RWPE1 (cell line): ENCODE measurements at regions not wholly inside any gene's neighbourhood (a gene's known extent, or its start where the extent isn't known, plus 50 kb on each side); places are given as distances from the start of the nearest gene placed in this dataset.
"Not testable (repeated sequence)": the region's sequence is repeated elsewhere in the genome, so short reads cannot be mapped to it uniquely, and the experiment has no call there.

Experiments
- CTCF ChIA-PET: fragments of 350-600 bp; sonication (Branson Sonifier 250); formaldehyde crosslinking; extraction: SDS; loops from one replicate; lab custom pipeline; 2021; lab: Yijun Ruan, JAX
- POLR2A ChIA-PET: fragments of 400-600 bp; formaldehyde crosslinking; extraction: SDS; loops from one replicate; lab custom pipeline; 2020; ENCODE audit warnings: antibody characterized with exemption; ENCODE audit not compliant: low non-redundant PET; lab: Yijun Ruan, JAX
- DNase-seq: peaks from one replicate; pipeline ENCODE4 v3.0.0; 2012; ENCODE audit warnings: low spot score
- H3K27ac ChIP-seq: fragments of 450-650 bp; 2 replicates; pipeline ENCODE4 v1.5.1; 2017
- TF ChIP-seq, protein P1 (sequence below): fragments of 450-650 bp; conservative IDR thresholded peaks from 2 replicates; pipeline ENCODE4 v1.5.1; 2017; ENCODE audit warnings: low read depth, mild to moderate bottlenecking

DNA sequence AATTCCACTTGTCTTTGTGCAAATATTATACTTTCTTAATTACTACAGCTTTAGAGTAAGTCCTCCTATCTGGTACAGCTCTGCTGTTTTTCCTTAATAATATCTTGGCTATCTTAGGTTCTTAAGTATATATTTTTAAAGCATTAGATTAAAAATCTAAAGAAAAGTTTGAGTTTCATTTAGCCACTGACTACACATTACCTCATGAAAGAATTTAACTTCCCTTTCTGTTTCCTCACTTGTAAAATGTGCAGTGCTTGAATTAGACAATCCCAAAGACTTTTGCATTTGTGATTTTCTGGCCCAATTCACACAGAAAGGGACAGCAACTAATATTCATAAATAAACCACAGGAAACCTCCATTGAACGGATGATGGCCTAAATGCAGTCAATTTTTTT lies 126.4 kb upstream of the SAMSN1 start:
- H3K27ac ChIP-seq, result no peak overlapping the region
- TF ChIP-seq, protein P1, sequence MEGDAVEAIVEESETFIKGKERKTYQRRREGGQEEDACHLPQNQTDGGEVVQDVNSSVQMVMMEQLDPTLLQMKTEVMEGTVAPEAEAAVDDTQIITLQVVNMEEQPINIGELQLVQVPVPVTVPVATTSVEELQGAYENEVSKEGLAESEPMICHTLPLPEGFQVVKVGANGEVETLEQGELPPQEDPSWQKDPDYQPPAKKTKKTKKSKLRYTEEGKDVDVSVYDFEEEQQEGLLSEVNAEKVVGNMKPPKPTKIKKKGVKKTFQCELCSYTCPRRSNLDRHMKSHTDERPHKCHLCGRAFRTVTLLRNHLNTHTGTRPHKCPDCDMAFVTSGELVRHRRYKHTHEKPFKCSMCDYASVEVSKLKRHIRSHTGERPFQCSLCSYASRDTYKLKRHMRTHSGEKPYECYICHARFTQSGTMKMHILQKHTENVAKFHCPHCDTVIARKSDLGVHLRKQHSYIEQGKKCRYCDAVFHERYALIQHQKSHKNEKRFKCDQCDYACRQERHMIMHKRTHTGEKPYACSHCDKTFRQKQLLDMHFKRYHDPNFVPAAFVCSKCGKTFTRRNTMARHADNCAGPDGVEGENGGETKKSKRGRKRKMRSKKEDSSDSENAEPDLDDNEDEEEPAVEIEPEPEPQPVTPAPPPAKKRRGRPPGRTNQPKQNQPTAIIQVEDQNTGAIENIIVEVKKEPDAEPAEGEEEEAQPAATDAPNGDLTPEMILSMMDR, result no peak
- no peak for DNase-seq
- POLR2A ChIA-PET, result no interaction called here
- CTCF ChIA-PET, result no interaction called here

DNA sequence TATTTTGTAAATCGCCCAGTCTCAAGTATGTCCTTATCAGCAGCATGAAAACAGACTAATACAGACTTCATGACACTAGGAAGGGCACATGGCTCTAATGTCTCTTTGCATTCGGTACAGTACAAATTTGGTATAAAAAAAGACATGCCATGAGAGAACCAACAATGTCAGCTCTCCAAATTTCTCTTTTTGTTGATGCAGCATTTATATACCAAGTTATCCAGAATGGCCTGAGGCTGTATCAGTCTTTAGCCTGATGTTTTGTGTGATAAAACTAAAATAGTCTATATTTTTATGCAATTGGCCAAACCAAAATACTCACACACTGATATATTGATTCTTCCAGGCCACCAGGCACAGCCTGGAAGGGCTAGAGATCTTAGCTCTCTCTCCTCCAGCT lies 124.3 kb upstream of the SAMSN1 start:
- CTCF ChIA-PET, result interaction anchor here (0.6 kb wide), 1 partner anchor 814 kb away, joined by 3 read pairs; no protein-coding TSS in a partner anchor
- POLR2A ChIA-PET, result no interaction called here
- no peak overlapping the region for H3K27ac ChIP-seq
- TF ChIP-seq, protein P1, result no peak
- DNase-seq, result no peak

DNA sequence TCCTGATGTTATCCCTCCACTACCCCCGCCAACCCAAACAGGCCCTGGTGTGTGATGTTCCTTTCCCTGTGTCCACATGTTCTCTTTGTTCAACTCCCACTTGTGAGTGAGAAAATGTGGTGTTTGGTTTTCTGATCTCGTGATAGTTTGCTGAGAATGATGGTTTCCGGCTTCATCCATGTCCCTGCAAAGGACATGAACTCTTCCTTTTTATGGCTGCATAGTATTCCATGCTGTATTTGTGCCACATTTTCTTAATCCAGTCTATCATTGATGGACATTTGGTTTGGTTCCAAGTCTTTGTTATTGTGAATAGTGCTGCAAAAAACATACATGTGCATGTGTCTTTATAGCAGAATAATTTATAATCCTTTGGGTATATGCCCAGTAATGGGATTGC lies 123.0 kb upstream of the SAMSN1 start:
- POLR2A ChIA-PET, DNase-seq, CTCF ChIA-PET, H3K27ac ChIP-seq: not testable (repeated sequence)

DNA sequence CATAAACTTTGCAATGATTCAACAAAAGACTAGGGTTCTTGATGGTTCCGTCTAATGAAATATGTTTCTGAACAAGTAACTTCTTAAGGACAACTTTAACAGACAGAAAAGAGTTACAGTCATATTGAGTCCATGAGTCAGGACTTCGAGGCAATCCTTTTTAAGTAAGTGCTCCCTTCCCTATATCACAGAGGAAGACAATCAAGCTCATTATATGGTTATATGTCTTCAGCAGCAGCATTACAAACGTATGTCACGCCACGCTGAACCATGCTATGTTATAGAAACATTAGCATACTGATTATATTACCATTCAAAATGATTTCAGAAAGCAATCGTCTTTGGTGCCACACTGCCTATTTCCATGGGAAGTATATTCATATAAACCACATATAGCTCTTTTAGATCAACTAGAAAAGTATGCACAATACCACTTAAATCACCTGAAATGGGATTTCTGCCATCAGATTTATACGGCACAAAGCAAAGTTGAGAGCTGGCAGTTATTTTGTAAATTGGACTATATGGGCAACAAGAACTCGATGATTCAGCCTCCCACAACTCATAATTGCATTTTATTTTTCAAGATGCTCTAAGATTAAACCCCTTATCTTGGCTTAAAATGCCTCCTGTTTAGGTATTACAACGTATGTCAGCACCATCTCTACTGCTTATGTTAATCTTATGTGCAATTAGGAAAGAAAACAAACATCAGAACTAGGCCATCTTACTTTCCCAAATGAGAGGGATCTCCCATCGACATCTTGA lies 111.3 kb upstream of the SAMSN1 start:
- CTCF ChIA-PET, result no interaction called here
- TF ChIP-seq, protein P1, result no peak
- POLR2A ChIA-PET, result no interaction called here
- no peak overlapping the region for H3K27ac ChIP-seq
- DNase-seq, result no peak

DNA sequence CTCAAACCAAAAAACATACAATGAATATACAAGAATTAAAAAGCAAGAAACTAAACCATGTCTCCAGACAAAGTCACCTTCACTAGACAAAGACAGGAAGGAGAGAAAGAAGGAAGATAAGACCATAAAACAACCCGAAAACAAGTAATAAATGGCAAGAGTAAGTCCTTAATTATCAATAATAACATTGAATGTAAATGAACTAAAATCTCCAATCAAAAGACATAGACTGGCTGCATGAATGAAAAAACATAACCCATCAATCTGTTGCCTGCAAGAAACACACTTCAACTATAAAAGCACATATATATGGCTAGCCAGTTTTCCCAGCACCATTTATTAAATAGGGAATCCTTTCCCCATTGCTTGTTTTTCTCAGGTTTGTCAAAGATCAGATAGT lies 100.8 kb upstream of the SAMSN1 start:
- TF ChIP-seq, protein P1, result no peak
- ChIA-PET POLR2A (no interaction called here), CTCF (no interaction called here)
- H3K27ac ChIP-seq, result no peak overlapping the region
- DNase-seq, result no peak

DNA sequence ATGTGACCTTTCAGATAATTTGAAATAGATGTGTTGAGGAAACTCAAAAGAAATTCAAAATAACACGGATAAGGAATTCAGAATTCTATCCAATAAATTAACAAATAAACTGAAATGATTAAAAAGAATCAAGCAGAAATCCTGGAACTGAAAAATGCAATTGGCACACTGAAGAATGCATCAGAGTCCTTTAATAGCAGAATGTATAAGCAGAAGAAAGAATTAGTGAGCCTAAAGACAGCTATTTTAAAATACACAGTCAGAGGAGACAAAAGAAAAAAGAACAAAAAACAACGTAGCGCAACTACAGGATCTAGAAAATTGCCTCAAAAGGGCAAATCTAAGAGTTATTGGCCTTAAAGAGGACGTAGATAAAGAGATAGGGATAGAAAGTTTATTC lies 99.6 kb upstream of the SAMSN1 start:
- DNase-seq, result no peak
- H3K27ac ChIP-seq, result no peak overlapping the region
- TF ChIP-seq, protein P1, result no peak
- CTCF ChIA-PET, result no interaction called here
- POLR2A ChIA-PET, result no interaction called here

DNA sequence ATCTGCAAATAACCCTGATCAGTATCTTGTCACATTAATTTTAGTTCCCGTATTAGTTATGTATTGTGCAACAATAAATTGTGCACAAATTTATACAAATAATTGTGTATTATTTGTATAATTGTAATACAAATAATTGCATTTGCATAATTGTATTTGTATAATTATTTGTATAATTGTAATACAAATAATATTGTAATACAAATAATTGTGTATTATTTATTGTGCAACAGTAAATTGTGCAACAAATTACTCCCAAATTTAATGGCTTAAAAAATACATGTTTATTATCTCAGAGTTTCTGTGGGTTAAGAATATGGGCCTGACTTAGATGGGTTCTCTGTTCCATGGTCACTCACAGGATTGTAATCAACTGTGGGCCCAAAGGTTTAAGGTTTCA lies 86.2 kb upstream of the SAMSN1 start:
- TF ChIP-seq, protein P1, result no peak
- no peak for DNase-seq
- no peak overlapping the region for H3K27ac ChIP-seq
- ChIA-PET CTCF (no interaction called here), POLR2A (no interaction called here)
